ENCODE measurements at regions not wholly inside any gene's neighbourhood (a gene's known extent, or its start where the extent isn't known, plus 50 kb on each side); places are given as distances from the start of the nearest gene placed in this dataset.

DNA sequence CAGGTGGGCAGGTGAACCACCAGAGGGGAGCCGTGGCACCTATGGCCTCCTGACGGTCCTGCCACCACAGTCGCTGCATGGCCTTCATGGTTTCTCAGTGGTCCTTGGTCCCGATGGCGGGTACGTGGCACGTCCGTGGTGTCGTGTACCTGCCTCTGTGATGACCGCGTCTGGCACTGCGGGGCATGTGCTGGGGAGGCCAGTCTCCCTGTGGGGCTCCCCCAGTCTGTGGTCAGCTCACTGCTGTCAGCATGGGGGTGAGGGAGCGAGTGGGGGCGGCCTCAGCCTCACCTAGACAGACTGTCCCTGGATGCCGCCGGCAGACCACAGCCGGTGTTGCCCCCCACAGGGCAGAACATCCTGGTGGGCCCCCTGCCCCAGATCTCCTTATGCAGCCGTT lies 267.2 kb downstream of the SEC23A start:
- no peak for TF ChIP-seq CTCF (conservative IDR thresholded peaks at IDR 0.05; ENCODE audit: low read depth, low read length)
- TF ChIP-seq SMC3 (IDR thresholded peaks at IDR 0.05; ENCODE audit: low read depth, low read length): no peak
- TF ChIP-seq RCOR1 (IDR thresholded peaks at IDR 0.05; ENCODE audit: insufficient replicate concordance, low read length): no peak
- no peak for TF ChIP-seq ELK1 (IDR thresholded peaks at IDR 0.05; ENCODE audit: borderline replicate concordance, low read depth, low read length)
- TF ChIP-seq POLR2A (IDR thresholded peaks at IDR 0.05; ENCODE audit: low read depth, low read length): no peak
- no peak for TF ChIP-seq USF2 (IDR thresholded peaks at IDR 0.05; ENCODE audit: low read depth, low read length)
- TF ChIP-seq RFX5 (IDR thresholded peaks at IDR 0.05; ENCODE audit: low read depth, low read length): no peak
- no peak for TF ChIP-seq CHD1 (IDR thresholded peaks at IDR 0.05; ENCODE audit: low read depth, low read length)
- no peak for TF ChIP-seq MAZ (IDR thresholded peaks at IDR 0.05; ENCODE audit: borderline replicate concordance, low read depth, low read length)
- TF ChIP-seq FOS (IDR thresholded peaks at IDR 0.05; ENCODE audit: low read depth, low read length): no peak
- no peak for TF ChIP-seq MXI1 (IDR thresholded peaks at IDR 0.05; ENCODE audit: borderline replicate concordance, low read depth, low read length)
- TF ChIP-seq NFE2L2 (IDR thresholded peaks at IDR 0.05; ENCODE audit: low read depth, low read length): no peak
- no peak for TF ChIP-seq RAD21 (IDR thresholded peaks at IDR 0.05; ENCODE audit: low read length)
- TF ChIP-seq CEBPB (IDR thresholded peaks at IDR 0.05; ENCODE audit: low read depth, low read length): no peak
